ENCODE measurements at regions not wholly inside any gene's neighbourhood (a gene's known extent, or its start where the extent isn't known, plus 50 kb on each side); places are given as distances from the start of the nearest gene placed in this dataset.

DNA sequence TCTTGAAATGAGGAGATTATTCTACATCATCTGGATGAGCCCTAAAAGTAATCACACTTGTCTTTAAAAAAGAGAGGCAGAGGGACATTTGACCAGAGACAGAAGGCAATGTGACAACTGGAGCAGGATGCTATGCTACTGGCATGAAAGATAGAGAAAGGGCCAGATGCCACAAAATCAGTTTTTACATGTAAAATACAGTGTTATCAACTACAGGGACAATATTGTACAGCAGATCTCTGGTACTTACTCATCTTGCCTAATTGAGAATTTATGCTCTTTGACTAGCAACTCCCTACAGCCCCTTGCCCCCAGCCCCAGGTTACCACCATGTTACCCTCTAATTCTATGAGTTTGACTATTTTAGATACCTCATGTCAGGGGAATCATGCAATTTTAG, 633.4 kb downstream of the LTN1 start:
- TF ChIP-seq, protein P1, sequence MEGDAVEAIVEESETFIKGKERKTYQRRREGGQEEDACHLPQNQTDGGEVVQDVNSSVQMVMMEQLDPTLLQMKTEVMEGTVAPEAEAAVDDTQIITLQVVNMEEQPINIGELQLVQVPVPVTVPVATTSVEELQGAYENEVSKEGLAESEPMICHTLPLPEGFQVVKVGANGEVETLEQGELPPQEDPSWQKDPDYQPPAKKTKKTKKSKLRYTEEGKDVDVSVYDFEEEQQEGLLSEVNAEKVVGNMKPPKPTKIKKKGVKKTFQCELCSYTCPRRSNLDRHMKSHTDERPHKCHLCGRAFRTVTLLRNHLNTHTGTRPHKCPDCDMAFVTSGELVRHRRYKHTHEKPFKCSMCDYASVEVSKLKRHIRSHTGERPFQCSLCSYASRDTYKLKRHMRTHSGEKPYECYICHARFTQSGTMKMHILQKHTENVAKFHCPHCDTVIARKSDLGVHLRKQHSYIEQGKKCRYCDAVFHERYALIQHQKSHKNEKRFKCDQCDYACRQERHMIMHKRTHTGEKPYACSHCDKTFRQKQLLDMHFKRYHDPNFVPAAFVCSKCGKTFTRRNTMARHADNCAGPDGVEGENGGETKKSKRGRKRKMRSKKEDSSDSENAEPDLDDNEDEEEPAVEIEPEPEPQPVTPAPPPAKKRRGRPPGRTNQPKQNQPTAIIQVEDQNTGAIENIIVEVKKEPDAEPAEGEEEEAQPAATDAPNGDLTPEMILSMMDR (IDR thresholded peaks at IDR 0.05; ENCODE audit: insufficient read depth, low read depth, low read length) = no peak
- no peak for TF ChIP-seq EZH2 (IDR thresholded peaks at IDR 0.05; ENCODE audit: insufficient read depth, low read length)
